BLaER1 treated with 17β-estradiol and CSF1 and Interleukin-3, amounts not matched to agents 10 nM and 100 nM (cell line): ENCODE measurements at regions not wholly inside any gene's neighbourhood (a gene's known extent, or its start where the extent isn't known, plus 50 kb on each side); places are given as distances from the start of the nearest gene placed in this dataset.

Source experiments
- H3K27ac ChIP-seq, 11 experiments: shearing (Covaris generic); formaldehyde crosslinking; 2 replicates each; pipeline ENCODE4 v1.8.1; 2022
- H3K27me3 ChIP-seq, 11 experiments: shearing (Covaris generic); formaldehyde crosslinking; 2 replicates each; pipeline ENCODE4 v1.8.1; 2022
- H3K36me3 ChIP-seq, 11 experiments: shearing (Covaris generic); formaldehyde crosslinking; 2 replicates each; pipeline ENCODE4 v1.8.1; 2022
- H3K4me1 ChIP-seq, 10 experiments: shearing (Covaris generic); formaldehyde crosslinking; 2 replicates each; pipeline ENCODE4 v1.8.1; 2022
- H3K4me2 ChIP-seq, 11 experiments: shearing (Covaris generic); formaldehyde crosslinking; 2 replicates each; pipeline ENCODE4 v1.8.1; 2022
- H3K4me3 ChIP-seq, 10 experiments: shearing (Covaris generic); formaldehyde crosslinking; 2 replicates each; pipeline ENCODE4 v1.8.1; 2022
- H3K9ac ChIP-seq, 11 experiments: shearing (Covaris generic); formaldehyde crosslinking; 2 replicates each; pipeline ENCODE4 v1.8.1; 2022
- H3K9me3 ChIP-seq, 11 experiments: shearing (Covaris generic); formaldehyde crosslinking; replicated peaks in 1 of 11; 2 replicates each; pipeline ENCODE4 v1.8.1; 2022
- H4K20me1 ChIP-seq, 11 experiments: shearing (Covaris generic); formaldehyde crosslinking; 2 replicates each; pipeline ENCODE4 v1.8.1; 2022
- Cebpa-rat ChIP-seq, 11 experiments: shearing (Covaris generic); IDR thresholded peaks; 2 replicates each; pipeline ENCODE4 v1.8.1; 2022

DNA sequence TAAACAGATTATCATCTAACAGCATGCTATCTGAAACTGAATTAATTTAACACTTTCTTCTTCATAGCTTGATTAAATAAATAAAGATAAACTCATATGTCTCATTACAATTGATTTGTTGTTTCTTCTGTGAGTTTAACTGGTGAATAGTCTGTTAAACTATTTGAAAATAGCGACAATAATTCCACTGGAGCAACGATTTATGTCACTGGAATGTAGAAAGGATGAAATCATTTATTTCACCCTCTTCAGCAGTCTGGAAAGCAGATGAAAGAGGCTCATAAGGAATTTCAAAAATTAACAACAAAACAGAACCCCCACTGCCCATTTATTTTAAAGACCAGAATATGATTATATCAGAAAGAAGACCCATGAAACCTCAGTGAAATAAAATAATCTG is 1165.1 kb upstream of the USP15 start:
- no peaks in the 10 kb centered on the region for H3K9me3 ChIP-seq
- H3K4me2 ChIP-seq, result no peak overlapping the region
- H3K27ac ChIP-seq, result no peak overlapping the region
- H3K36me3 ChIP-seq, result no peaks in the 10 kb centered on the region
- no peaks in the 10 kb centered on the region for H3K4me1 ChIP-seq
- no peak overlapping the region for H3K9ac ChIP-seq
- TF ChIP-seq Cebpa-rat (IDR thresholded peaks at IDR 0.05), result no peak
- no peak overlapping the region for H3K4me3 ChIP-seq
- H4K20me1 ChIP-seq, result no peaks in the 10 kb centered on the region
- H3K27me3 ChIP-seq, result no peaks in the 10 kb centered on the region

DNA sequence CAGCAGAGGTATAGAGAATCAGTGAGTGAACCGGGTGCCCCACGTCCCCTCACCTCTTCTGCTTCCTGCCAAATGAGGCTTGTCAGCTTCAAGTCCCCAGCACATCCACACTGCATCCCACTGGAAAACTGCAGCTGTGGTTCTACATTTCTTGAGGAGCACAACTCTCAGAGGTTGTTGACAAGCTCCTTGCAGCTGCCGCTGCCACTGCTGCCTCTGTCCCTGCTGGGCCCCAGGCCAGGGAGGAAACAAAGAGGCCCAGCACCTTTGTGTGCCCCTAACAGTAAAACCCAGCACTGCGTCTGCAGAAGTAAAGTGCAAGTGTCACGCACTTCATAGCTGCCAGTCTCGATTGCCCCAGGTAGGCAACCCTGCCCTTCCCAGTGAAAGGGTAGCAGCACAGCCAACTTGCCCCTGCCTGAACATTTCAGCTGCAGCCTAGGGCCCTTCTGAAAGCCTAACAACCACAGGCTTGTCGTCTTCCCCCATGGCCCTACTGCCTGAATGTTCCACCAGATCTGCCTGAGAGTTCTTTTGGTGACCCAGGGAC is 1162.1 kb upstream of the USP15 start:
- Histone ChIP-seq H3K4me3 (no peak overlapping the region), H3K9ac (no peak overlapping the region), H3K27ac (no peak overlapping the region), H3K9me3 (peaks cover 0 to 9% (median under 1%) of the 10 kb centered on the region in 11 experiments; a peak in 5 of 22 replicates), H3K4me2 (no peak overlapping the region), H3K36me3 (no peaks in the 10 kb centered on the region), H4K20me1 (no peaks in the 10 kb centered on the region), H3K4me1 (no peaks in the 10 kb centered on the region), H3K27me3 (no peaks in the 10 kb centered on the region)
- no peak for TF ChIP-seq Cebpa-rat (IDR thresholded peaks at IDR 0.05)

- Histone ChIP-seq H3K9ac (no peak overlapping the region), H4K20me1 (no peaks in the 10 kb centered on the region), H3K9me3 (peaks cover 8 to 25% (median 13%) of the 10 kb centered on the region in 11 experiments), H3K4me3 (no peak overlapping the region), H3K27ac (no peak overlapping the region), H3K36me3 (no peaks in the 10 kb centered on the region), H3K27me3 (no peaks in the 10 kb centered on the region), H3K4me1 (no peaks in the 10 kb centered on the region), H3K4me2 (no peak overlapping the region)
- TF ChIP-seq Cebpa-rat (IDR thresholded peaks at IDR 0.05), result no peak
Measured at GRCh38 chr12:61107118-61107517, 1153.1 kb upstream of the USP15 start.

DNA sequence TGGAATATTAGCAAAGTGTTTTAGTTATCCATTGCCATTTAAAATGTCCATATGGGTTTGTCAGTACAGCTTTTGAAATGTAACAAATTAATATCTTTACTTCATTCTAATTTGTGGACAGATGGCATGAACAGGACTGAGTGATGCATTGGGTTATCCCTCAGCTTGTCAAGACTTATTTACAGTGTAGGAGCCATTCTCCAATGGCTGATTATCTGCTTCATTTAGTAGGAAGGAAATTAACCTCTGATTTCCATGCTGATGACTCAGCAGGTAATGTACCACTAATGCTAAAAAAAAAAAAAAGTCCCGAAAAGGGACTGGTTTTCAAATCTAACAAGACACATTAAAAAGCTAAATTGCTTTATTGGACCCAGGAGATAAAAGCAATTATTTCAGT is 1149.0 kb upstream of the USP15 start:
- H3K27ac ChIP-seq, result no peak overlapping the region
- no peaks in the 10 kb centered on the region for H4K20me1 ChIP-seq
- no peaks in the 10 kb centered on the region for H3K4me1 ChIP-seq
- peaks cover 0 to 10% (median 3%) of the 10 kb centered on the region in 11 experiments; a peak in 6 of 22 replicates for H3K9me3 ChIP-seq
- no peak overlapping the region for H3K4me3 ChIP-seq
- no peaks in the 10 kb centered on the region for H3K36me3 ChIP-seq
- no peak overlapping the region for H3K4me2 ChIP-seq
- TF ChIP-seq Cebpa-rat (IDR thresholded peaks at IDR 0.05), result no peak
- no peaks in the 10 kb centered on the region for H3K27me3 ChIP-seq
- H3K9ac ChIP-seq, result no peak overlapping the region

DNA sequence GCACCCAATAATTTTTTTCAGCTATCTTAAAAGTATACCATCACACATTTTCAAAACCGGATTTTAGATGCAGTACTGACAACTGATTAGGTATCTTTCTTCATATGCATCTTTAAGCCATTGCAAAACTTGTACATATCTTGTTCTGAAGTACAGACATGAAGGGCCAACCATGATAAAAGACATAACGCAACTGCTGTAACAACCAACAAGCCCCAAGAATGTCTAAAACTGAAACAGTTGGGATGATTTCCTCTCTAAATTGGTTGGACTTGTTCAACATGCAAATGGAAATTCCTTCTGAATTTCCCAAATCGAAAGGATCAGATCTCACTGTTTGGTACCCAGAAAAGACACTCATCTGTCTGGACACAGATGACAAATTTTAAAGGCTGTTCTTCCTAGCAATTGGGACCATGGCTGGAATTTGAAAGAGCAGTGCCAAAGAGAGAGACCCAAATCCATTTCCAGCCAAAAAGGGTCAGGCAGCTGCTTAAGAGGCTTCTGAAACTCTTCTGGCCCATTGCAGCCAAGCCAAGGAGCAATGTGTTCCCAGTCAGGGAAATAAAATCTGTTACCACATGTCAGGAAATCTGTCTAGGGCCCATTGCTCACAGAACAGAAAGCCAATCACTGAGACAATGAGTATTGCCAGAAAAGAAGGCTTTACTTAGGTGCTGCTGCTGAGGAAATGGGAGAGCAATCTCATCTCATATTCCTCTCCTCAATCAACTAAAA is 1122.4 kb upstream of the USP15 start:
- H3K4me3 ChIP-seq, result no peak overlapping the region; a peak in 1 of 20 replicates

GRCh38 chr12:61138415-61138759 is 1121.8 kb upstream of the USP15 start:
- H3K27me3 ChIP-seq, result no peaks in the 10 kb centered on the region
- H3K4me3 ChIP-seq, result no peak overlapping the region; a peak in 1 of 20 replicates
- H3K36me3 ChIP-seq, result no peaks in the 10 kb centered on the region
- H3K9ac ChIP-seq, result peak overlapping the region in 2 of 11 experiments; percentile 22 to 34; a peak in 1 of 22 replicates
- peaks cover 0 to 15% (median 0%) of the 10 kb centered on the region in 11 experiments; a peak in 6 of 22 replicates for H3K9me3 ChIP-seq
- no peaks in the 10 kb centered on the region for H4K20me1 ChIP-seq
- peak overlapping the region in 8 of 11 experiments; percentile 51 to 72 (median 69); a peak in 13 of 22 replicates for H3K27ac ChIP-seq
- H3K4me1 ChIP-seq, result peaks cover 0 to 26% (median 14%) of the 10 kb centered on the region in 10 experiments; a peak in 16 of 20 replicates
- peak overlapping the region in 9 of 11 experiments; percentile 12 to 72 (median 50); a peak in 17 of 22 replicates for H3K4me2 ChIP-seq
- peak in 1 of 11 experiments; percentile 44; a peak in 1 of 22 replicates for TF ChIP-seq Cebpa-rat (IDR thresholded peaks at IDR 0.05)

More for the DNA sequence above, 1122.4 kb upstream of the USP15 start:
- peak overlapping the region in 8 of 11 experiments; percentile 51 to 72 (median 69); a peak in 14 of 22 replicates for H3K27ac ChIP-seq
- no peaks in the 10 kb centered on the region for H3K27me3 ChIP-seq
- H3K9me3 ChIP-seq, result peaks cover 0 to 15% (median 0%) of the 10 kb centered on the region in 11 experiments; a peak in 6 of 22 replicates
- peak overlapping the region in 9 of 11 experiments; percentile 12 to 72 (median 50); a peak in 17 of 22 replicates for H3K4me2 ChIP-seq
- no peak for TF ChIP-seq Cebpa-rat (IDR thresholded peaks at IDR 0.05)
- peaks cover 0 to 26% (median 14%) of the 10 kb centered on the region in 10 experiments; a peak in 16 of 20 replicates for H3K4me1 ChIP-seq
- no peaks in the 10 kb centered on the region for H4K20me1 ChIP-seq
- H3K9ac ChIP-seq, result peak overlapping the region in 3 of 11 experiments; percentile 1 to 34 (median 19); a peak in 2 of 22 replicates
- H3K36me3 ChIP-seq, result no peaks in the 10 kb centered on the region

DNA sequence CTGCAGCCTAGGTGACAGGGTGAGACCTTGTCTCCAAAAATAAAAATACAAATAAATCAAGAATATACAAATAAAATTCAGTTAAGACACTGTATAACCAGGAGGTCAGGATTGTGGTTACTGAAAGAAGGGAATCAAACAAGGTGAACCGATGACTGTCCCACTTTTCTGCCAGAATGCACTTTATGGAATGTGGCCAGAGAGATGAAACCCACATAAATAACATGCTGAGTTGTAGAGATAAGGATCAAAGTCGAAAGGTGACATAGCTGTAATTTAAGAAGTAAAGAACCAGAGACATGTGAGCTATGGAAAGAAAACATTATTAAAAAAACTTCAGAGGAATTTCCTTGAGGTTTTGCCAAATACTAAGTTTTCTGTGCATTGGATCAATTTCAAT is 1098.2 kb upstream of the USP15 start:
- no peak overlapping the region for H3K27ac ChIP-seq
- H4K20me1 ChIP-seq, result no peaks in the 10 kb centered on the region
- H3K9me3 ChIP-seq, result peaks cover 0 to 9% (median 0%) of the 10 kb centered on the region in 11 experiments; a peak in 2 of 22 replicates
- no peaks in the 10 kb centered on the region for H3K27me3 ChIP-seq
- H3K36me3 ChIP-seq, result no peaks in the 10 kb centered on the region
- no peak for TF ChIP-seq Cebpa-rat (IDR thresholded peaks at IDR 0.05)
- H3K4me1 ChIP-seq, result no peaks in the 10 kb centered on the region
- H3K4me3 ChIP-seq, result no peak overlapping the region
- no peak overlapping the region for H3K4me2 ChIP-seq
- H3K9ac ChIP-seq, result no peak overlapping the region

GRCh38 chr12:61188801-61189595 is 1071.2 kb upstream of the USP15 start:
- no peaks in the 10 kb centered on the region for H4K20me1 ChIP-seq
- H3K4me1 ChIP-seq, result no peaks in the 10 kb centered on the region
- H3K4me3 ChIP-seq, result no peak overlapping the region
- no peak overlapping the region for H3K4me2 ChIP-seq
- no peak overlapping the region for H3K9ac ChIP-seq
- no peaks in the 10 kb centered on the region for H3K36me3 ChIP-seq
- H3K27ac ChIP-seq, result no peak overlapping the region
- H3K27me3 ChIP-seq, result no peaks in the 10 kb centered on the region
- TF ChIP-seq Cebpa-rat (IDR thresholded peaks at IDR 0.05), result no peak
- H3K9me3 ChIP-seq, result 0 out of 22 replicates have a peak, but pooled peaks cover 0 to 4% (median 0%) of the 10 kb centered on the region in 11 experiments

GRCh38 chr12:61213646-61214045 is 1046.6 kb upstream of the USP15 start:
- Histone ChIP-seq H3K4me1 (no peaks in the 10 kb centered on the region), H3K36me3 (no peaks in the 10 kb centered on the region), H3K27ac (no peak overlapping the region), H3K9ac (no peak overlapping the region), H4K20me1 (no peaks in the 10 kb centered on the region), H3K27me3 (no peaks in the 10 kb centered on the region), H3K4me2 (no peak overlapping the region), H3K4me3 (no peak overlapping the region), H3K9me3 (peaks cover 0 to 3% (median 0%) of the 10 kb centered on the region in 11 experiments; a peak in 1 of 22 replicates)
- TF ChIP-seq Cebpa-rat (IDR thresholded peaks at IDR 0.05), result no peak
